Panc1 (cell line): ENCODE measurements at regions not wholly inside any gene's neighbourhood (a gene's known extent, or its start where the extent isn't known, plus 50 kb on each side); places are given as distances from the start of the nearest gene placed in this dataset.

Experiments
- ATAC-seq: fragments of 200-7000 bp; cut with Tn5 transposase; 2 replicates; pipeline ENCODE4 v1.9.1; 2020; ENCODE audit warnings: mild to moderate bottlenecking, moderate library complexity
- BruUV-seq: library from RNA; stranded (reverse); fragments of 400-500 nt; replicated peaks from 2 replicates; lab custom pipeline; 2021; lab: Mats Ljungman, UMichigan
- CTCF ChIA-PET: fragments of 300-600 bp; sonication (Branson Sonifier 250); formaldehyde crosslinking; loops from one replicate; lab custom pipeline; 2022; ENCODE audit warnings: antibody characterized with exemption; lab: Charles Lee
- POLR2A ChIA-PET: fragments of 300-600 bp; sonication (Branson Sonifier 250); formaldehyde crosslinking; loops from one replicate; lab custom pipeline; 2022; ENCODE audit warnings: antibody characterized with exemption; lab: Charles Lee
- DNase-seq: peaks from one replicate; pipeline ENCODE4 v3.0.0-alpha.2; 2010; ENCODE audit warnings: low read depth, low spot score
- H3K27ac ChIP-seq: 2 replicates; pipeline ENCODE4 v1.5.1; 2011; ENCODE audit warnings: mild to moderate bottlenecking, low read length, inconsistent platforms
- H3K27me3 ChIP-seq: fragments of 200-500 bp; sonication (Bioruptor generic); 2 replicates; pipeline ENCODE4 v1.6.0; 2014; ENCODE audit warnings: low read length, inconsistent platforms; ENCODE audit not compliant: control insufficient read depth, insufficient read depth
- H3K36me3 ChIP-seq: fragments of 200-500 bp; sonication (Bioruptor generic); 2 replicates; pipeline ENCODE4 v1.5.1; 2014; ENCODE audit warnings: inconsistent platforms, mild to moderate bottlenecking, low read length, moderate library complexity; ENCODE audit not compliant: control insufficient read depth, insufficient read depth
- H3K4me1 ChIP-seq: 2 replicates; pipeline ENCODE4 v1.5.1; 2011; ENCODE audit warnings: inconsistent platforms, mild to moderate bottlenecking, low read length, moderate library complexity; ENCODE audit not compliant: control insufficient read depth, insufficient read depth
- H3K4me3 ChIP-seq, 2 experiments: 2 replicates each; pipeline ENCODE4 v1.5.1; 2011 to 2012; ENCODE audit warnings: low read depth in 2 of 2, low read length in 2 of 2, mild to moderate bottlenecking in 2 of 2, inconsistent platforms in 1 of 2, moderate library complexity in 1 of 2
- H3K9me3 ChIP-seq: fragments of 200-500 bp; sonication (Bioruptor generic); 2 replicates; pipeline ENCODE4 v1.5.1; 2014; ENCODE audit warnings: low read depth, mild to moderate bottlenecking, inconsistent platforms, low read length, moderate library complexity; ENCODE audit not compliant: control insufficient read depth, insufficient read depth
- CTCF ChIP-seq: fragments of 450-650 bp; IDR thresholded peaks from 2 replicates; pipeline ENCODE4 v1.5.1; 2017; ENCODE audit warnings: mild to moderate bottlenecking
- POLR2AphosphoS5 ChIP-seq: IDR thresholded peaks from 2 replicates; pipeline ENCODE4 v1.6.1; 2012; ENCODE audit warnings: mild to moderate bottlenecking, low read depth, low read length, moderate library complexity
- REST ChIP-seq, 2 experiments: IDR thresholded peaks; 2 replicates each; pipeline ENCODE4 v1.6.1; 2011 to 2012; ENCODE audit warnings: low read depth in 2 of 2, control low read depth in 1 of 2, low read length in 1 of 2, mild to moderate bottlenecking in 1 of 2, moderate library complexity in 1 of 2; ENCODE audit not compliant: insufficient read depth in 1 of 2
- SIN3A ChIP-seq: IDR thresholded peaks from 2 replicates; pipeline ENCODE4 v1.6.1; 2012; ENCODE audit warnings: low read depth, mild to moderate bottlenecking, low read length, moderate library complexity, borderline replicate concordance; ENCODE audit not compliant: insufficient read depth
- TCF7L2 ChIP-seq: IDR thresholded peaks from 2 replicates; pipeline ENCODE4 v1.6.1; 2011; ENCODE audit warnings: mild to moderate bottlenecking, low read depth, low read length, inconsistent platforms
- in situ Hi-C: cut with HindIII; loops from 2 replicates; pipeline ENCODE4 v1.10.0; 2016; ENCODE audit warnings: low sequenced_read_pairs, low pct_unique_long_range_greater_than_20kb
- intact Hi-C: fragments of 100-400 bp; cut with micrococcal nuclease; formaldehyde crosslinking; loops from one replicate; pipeline ENCODE4 v1.10.0; 2022; ENCODE audit not compliant: unreplicated experiment

GRCh38 chr4:108529984-108530905 lies 90.1 kb upstream of the RPL34 start:
- in situ Hi-C loops (no loop called here), intact Hi-C loops (no loop called here)
- Histone ChIP-seq H3K27me3 (no peaks in the 10 kb centered on the region), H3K9me3 (no peaks in the 10 kb centered on the region), H3K36me3 (no peaks in the 10 kb centered on the region), H3K4me1 (no peaks in the 10 kb centered on the region), H3K4me3 (no peak overlapping the region), H3K27ac (no peak overlapping the region)
- BruUV-seq, result no TSS peak
- DNase-seq (no peak), ATAC-seq (no peak)
- no peak for TF ChIP-seq CTCF
- TF ChIP-seq SIN3A, result no peak
- no peak for TF ChIP-seq REST (IDR thresholded peaks at IDR 0.05; ENCODE audit: insufficient read depth in 1 of 2, low read depth in 2 of 2, low read length in 1 of 2)
- no peak for TF ChIP-seq TCF7L2
- TF ChIP-seq POLR2AphosphoS5, result no peak
- CTCF ChIA-PET, result no interaction called here
- POLR2A ChIA-PET, result no interaction called here

GRCh38 chr4:108529102-108529501 lies 91.3 kb upstream of the RPL34 start:
- no peak overlapping the region for H3K4me3 ChIP-seq
- TF ChIP-seq CTCF (no peak), SIN3A (no peak), TCF7L2 (no peak), POLR2AphosphoS5 (no peak), REST (IDR thresholded peaks at IDR 0.05; ENCODE audit: insufficient read depth in 1 of 2, low read depth in 2 of 2, low read length in 1 of 2) (no peak)
- H3K4me1 ChIP-seq, result no peaks in the 10 kb centered on the region
- H3K9me3 ChIP-seq, result no peaks in the 10 kb centered on the region
- POLR2A ChIA-PET, result no interaction called here
- no peak overlapping the region for H3K27ac ChIP-seq
- no TSS peak for BruUV-seq
- DNase-seq (no peak), ATAC-seq (no peak)
- H3K36me3 ChIP-seq, result no peaks in the 10 kb centered on the region
- in situ Hi-C loops, result no loop called here
- intact Hi-C loops, result no loop called here
- no peaks in the 10 kb centered on the region for H3K27me3 ChIP-seq
- CTCF ChIA-PET, result no interaction called here
